ACHN (cell line): ENCODE measurements at regions not wholly inside any gene's neighbourhood (a gene's known extent, or its start where the extent isn't known, plus 50 kb on each side); places are given as distances from the start of the nearest gene placed in this dataset.

Source experiments
- DNase-seq: peaks from one replicate; pipeline ENCODE4 v3.0.0-alpha.2; 2015
- in situ Hi-C: cut with HindIII; loops from 2 replicates; pipeline ENCODE4 v1.10.0; 2017; ENCODE audit warnings: low sequenced_read_pairs, low pct_ligation_motif_present, low pct_unique_long_range_greater_than_20kb

GRCh38 chr3:132912416-132912753 is 125.8 kb upstream of the TMEM108 start:
- no peak for DNase-seq
- in situ Hi-C loops = no loop called here

DNA sequence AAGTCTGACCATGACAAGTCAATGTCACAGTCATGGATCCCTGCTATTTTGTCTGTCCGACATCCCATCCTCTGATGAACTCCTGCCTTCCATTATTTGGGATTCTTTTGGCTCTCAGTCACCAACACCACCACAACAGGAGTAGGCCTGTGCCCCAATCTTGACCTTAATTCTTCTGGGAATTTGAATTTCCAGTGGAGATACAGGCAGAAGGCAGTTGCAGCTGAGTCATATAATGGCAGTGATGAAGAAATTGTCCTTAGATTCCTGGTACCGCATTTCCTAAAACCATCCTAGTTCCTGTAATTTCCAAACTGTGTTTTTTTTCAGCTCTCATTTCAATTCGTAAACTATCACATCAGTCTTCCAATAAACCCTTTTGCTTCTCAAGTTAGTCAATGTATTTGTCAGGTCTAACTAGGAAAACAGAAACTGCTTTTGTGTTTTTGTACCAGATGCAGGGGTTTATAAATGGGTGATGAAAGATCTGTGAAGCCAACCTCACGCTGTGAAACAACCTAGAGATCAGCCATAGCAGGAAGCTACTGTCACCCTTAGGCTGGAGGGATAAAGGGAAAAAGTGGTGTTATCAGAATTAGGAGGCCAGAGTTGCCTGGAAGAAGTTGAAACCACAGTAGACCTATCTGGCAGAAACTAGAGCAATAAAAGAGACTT is 126.3 kb upstream of the TMEM108 start:
- in situ Hi-C loops = no loop called here
- DNase-seq = no peak

DNA sequence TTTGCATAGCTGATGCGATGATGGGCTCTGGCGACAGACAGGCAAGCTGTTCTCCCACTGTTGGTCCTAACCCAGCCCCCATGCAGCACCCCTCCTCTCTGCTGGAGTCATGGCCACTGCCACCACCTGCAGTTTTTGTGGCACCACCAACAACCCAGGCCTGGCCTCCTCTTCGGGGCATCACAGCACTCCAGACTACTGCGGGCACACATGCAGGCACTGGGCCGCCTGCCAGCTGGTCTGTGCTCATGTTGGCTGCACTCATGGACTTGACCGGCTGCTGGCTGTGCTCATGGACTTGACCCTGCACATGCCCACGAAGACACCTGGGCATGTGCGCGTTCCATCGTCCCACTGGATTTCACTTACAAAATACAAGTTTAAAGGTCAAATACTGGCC is 130.9 kb upstream of the TMEM108 start:
- no peak for DNase-seq
- in situ Hi-C loops = no loop called here

DNA sequence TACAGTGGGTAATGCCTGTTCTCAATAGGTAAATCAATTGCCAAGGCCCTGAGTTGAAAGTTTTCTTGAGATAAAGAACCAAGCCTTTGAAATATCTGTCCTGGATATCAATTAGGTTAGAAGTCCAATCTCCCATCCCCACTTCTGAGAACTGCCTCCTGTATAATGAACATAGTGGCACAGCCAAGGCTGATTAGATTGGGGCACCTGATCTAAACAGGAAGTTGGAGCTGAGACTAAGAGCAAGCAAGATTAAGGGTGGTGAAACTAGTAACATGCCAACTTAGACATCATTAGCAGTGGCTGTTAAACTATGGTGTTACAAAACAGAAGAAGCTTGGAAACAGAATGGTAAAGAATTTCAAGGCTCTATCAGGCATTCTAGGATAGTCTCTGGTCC is 137.7 kb upstream of the TMEM108 start:
- no peak for DNase-seq
- in situ Hi-C loops = no loop called here

DNA sequence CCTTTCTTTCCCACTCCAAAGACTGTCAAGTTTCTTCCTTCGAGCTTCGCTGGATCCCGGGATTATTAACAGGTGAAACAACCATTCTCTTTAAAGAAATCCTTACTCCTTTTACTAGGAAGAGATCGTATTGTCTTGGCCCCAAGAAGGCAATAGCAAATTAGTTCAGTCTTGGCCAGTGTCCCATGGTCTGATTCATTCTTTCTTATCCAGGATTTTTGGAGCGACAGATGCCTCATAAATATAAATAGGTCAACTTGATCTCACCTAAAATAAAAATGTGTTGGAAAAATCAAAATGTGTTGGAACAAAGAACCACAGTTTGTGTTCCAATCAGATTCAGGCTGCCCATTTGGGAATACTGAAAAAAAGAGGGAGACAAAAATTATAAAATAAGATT is 140.1 kb upstream of the TMEM108 start:
- no peak for DNase-seq
- in situ Hi-C loops = no loop called here

DNA sequence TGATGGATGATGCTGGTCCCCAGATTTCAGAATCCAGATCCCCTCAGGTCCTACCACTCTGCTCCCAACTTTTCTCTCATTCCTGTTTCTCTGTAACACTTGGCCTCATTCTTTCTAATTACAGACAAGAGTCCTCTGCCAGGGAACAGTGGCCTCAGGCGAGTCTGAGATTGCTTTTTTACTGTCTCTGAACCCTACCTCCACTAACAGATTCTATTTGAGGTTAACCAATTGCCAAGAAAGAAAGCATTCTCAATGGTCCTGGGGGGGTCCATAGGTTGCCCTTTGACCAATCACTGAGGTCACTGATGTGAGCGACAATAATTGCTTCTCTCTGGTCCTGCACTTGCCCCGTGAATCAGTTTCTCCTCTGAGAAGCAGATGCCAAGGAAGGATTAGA is 145.2 kb upstream of the TMEM108 start:
- DNase-seq = no peak
- in situ Hi-C loops = no loop called here

DNA sequence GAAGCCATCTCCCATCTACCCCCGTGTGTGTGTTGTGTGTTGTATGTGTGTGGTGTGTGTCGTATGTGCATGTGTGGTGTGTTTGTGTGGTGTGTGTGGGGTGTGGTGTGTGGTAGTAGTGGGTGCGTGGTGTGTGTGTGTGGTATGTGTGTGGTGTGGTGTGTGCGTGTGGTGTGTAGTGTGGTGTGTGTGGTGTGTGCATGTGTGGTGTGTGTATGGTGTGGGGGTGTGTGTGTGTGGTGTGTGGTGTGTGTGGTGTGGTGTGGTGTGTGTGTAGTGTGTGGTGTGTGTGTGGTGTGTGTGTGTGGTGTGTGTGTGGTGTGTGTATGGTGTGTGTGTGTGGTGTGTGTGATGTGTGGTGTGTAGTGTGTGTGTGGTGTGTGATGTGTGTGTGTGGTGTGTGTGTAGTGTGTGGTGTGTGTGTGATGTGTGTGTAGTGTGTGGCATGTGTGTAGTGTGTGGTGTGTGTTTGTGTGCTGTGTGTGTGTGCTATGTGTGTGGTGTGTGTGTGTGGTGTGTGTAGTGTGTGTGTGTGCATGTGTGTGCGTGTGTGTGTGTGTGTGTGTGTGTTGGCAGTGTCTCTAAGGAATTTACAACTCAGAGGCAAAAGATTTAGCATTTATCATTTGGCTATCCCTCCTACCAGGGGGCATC is 156.3 kb upstream of the TMEM108 start:
- in situ Hi-C loops = no loop called here
- no peak for DNase-seq

DNA sequence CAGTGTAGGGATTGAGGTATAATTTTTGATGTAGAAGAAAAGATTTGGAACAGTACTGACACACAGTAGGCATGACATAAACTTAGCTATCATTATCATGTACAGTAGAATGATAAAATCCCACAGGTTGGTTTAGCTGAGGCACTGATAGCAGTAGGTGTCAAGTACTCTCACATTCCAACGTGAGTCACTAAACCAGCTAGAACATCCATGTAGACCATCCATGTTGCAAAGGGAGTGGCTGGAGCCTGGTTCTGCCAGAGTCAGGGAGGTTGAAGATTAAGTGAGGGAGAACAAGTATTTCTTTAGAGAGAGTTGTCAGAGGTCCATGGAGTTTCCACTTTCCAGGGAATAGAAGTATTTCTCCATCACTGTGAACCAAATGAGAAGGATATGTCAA is 157.2 kb upstream of the TMEM108 start:
- in situ Hi-C loops = no loop called here
- DNase-seq = no peak

- in situ Hi-C loops = no loop called here
- DNase-seq = no peak
Observed at GRCh38 chr3:132879656-132880055, 157.4 kb upstream of the NPHP3 start.

GRCh38 chr3:132874701-132875100 is 152.5 kb upstream of the NPHP3 start:
- in situ Hi-C loops = no loop called here
- no peak for DNase-seq

DNA sequence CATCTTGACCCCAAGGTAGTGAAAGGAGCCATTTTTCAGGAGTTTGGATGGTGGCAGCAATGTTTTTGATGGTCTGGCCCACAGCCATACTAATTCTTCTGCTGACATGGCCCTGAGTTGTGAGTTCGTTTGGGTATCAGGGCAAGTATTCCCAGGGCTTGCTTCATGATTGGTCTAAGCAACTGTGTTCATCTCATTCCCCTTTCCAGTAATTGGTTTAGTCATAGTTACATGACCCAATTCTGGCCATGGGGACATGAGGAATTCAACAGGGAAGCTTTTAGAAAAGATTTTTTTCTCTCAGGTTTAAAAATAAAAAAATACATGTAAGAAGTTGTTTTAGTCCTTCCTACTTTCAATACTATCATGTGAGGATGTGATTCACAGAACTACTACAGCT is 150.5 kb upstream of the NPHP3 start:
- in situ Hi-C loops = no loop called here
- no peak for DNase-seq

GRCh38 chr3:132871956-132872355 is 149.7 kb upstream of the NPHP3 start:
- in situ Hi-C loops = no loop called here
- DNase-seq = no peak

GRCh38 chr3:132870541-132870940 is 148.3 kb upstream of the NPHP3 start:
- in situ Hi-C loops = no loop called here
- no peak for DNase-seq

DNA sequence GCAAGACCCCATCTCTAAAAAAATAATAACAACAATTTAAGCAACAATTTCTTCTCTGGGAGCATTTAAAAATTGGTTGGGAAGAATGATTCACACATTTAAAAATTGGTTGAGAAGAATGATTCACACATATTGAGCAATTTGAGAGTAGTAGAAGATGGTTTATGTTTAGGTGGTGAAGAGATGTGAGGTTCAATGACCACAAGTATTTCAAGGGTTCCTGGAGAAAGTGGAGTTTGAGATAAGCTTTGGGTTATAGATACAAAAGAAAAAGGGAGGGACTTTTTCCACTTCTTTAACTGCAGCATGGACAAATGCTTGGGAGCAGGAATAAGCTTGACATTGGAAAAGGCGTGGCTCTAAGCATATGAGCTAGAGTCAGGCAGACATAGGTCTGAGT is 145.7 kb upstream of the NPHP3 start:
- in situ Hi-C loops = no loop called here
- DNase-seq = no peak

GRCh38 chr3:132867526-132867925 is 145.3 kb upstream of the NPHP3 start:
- no peak for DNase-seq
- in situ Hi-C loops = no loop called here

DNA sequence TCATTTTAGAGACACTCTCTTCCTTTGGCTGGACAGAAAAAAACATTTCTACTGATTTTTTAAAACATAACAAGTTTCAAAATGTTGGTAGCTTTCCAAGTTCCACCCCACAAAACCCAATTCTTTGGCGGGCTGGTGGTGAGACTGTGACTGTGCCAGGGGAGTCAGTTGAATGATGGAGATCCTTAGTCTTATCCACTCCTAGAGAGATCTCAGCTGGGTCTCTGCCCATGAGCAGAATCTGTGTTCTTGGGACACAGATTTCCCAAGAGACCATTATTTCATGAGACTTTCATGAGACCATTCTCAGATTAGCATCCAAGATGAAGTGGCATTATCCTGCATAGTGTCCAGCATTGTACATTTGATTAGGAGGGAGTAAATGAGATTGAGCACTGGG is 135.1 kb upstream of the NPHP3 start:
- no peak for DNase-seq
- in situ Hi-C loops = no loop called here

DNA sequence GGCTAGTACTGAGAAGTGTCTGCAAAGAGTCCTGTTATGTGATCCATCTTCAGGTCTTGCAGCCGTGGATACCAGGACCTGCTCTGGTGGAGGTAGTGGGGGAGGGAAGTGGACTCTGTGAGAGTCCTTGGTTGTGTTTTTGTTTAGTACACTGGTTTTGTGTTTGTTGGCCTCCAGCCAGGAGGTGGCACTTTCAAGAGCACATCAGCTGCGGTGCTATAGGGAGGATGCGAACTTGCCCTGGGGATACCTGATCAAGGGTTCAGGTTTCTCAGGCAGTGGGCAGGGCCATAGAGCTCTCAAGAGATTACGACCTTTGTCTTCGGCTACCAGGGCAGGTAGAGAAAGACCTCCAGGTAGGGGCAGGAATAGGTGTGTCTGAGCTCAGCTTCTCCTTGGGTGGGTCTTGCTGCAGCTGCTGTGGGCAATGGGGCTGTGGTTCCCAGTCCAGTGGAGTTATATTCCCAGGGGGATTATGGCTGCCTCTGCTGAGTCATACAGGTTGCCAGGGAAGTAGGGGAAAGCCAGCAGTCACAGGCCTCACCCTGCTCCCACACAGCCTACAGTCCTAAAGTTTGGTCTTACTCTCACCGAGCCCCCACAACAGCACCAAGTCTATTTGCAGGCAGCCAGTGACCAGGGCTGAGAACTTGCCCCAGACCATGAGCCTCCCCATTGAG is 132.8 kb upstream of the NPHP3 start:
- in situ Hi-C loops = no loop called here
- no peak for DNase-seq

DNA sequence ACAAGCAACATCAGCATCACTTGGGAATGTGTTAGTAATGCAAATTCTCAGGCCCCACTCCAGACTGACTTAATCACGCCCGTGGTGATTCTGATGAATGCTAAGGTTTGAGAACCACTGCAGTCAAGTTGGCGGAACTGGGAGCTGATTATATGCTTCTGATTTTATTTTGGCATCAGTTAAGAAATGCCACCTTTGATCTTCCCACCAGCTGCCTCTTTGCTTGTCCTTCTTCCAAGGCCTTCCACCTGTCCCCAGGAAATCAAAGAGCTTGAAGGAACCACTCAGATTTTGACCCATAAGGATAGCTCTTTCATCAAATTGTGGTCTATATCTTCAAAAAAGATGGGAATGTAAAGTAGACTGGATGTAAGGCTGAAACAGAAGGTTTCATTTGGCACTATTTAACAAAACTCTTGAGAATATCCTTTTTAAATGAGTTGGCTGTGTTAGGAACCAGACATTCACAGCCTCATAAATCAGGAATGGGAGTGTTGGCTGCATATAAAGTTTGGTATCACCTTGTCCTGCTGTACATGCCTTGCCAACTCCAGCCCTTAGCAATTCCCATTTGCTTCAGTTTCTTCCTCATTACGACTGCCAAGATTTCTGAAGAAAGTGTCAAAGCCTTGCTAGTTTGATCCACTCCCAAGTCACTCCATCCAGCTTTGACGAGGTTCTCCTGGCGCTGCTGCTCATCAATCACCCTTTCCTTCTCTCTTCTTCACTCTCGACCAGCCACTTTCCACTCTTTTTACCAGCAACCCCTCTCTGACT is 125.8 kb upstream of the NPHP3 start:
- in situ Hi-C loops = no loop called here
- DNase-seq = no peak

DNA sequence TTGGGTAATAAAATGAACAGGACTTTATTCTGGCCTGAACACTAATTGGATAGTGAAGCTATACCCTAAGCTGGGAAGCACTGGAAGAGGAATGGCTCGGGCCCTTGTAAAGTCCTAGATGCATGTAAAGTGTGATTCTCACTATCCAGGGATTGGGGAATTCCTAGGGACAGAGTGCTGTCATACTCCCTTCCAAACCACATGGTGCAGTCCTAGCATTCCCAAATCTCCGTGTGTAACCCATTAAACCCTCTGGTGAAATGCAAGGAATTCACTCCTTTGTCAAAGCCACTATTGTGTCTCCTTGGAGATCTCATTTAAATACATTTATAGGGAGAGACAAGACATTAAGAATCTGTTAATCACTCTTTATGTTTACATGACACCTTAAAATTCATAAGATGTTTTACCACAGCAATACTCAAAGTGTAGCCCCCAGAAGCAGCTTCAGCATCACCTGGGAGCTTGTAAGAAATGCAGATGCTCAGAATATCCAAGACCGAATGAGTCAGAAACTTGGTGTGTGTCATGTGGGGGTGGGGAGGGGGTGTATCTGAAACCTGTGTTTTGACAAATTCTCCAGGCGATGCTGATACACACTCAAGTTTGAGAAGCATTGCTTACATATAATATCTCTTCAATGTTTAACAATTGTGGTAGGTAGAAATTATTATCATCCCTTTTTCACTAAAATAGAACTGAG is 121.8 kb upstream of the NPHP3 start:
- no peak for DNase-seq
- in situ Hi-C loops = no loop called here
